ENCODE measurements at regions not wholly inside any gene's neighbourhood (a gene's known extent, or its start where the extent isn't known, plus 50 kb on each side); places are given as distances from the start of the nearest gene placed in this dataset.
"Not testable (repeated sequence)": the region's sequence is repeated elsewhere in the genome, so short reads cannot be mapped to it uniquely, and the experiment has no call there.

- Histone ChIP-seq H3K9ac (ENCODE audit: low read length) (no peak overlapping the region), H3K27ac (ENCODE audit: low read length) (no peak overlapping the region), H3K9me3 (ENCODE audit: control insufficient read depth, low read depth, low read length) (no peaks in the 10 kb centered on the region), H3K4me3 (ENCODE audit: low read length) (no peak overlapping the region), H3K27me3 (ENCODE audit: control insufficient read depth, insufficient read depth, low read length) (no peaks in the 10 kb centered on the region), H3K4me1 (ENCODE audit: control insufficient read depth, low read depth, low read length) (no peaks in the 10 kb centered on the region), H3K36me3 (ENCODE audit: control insufficient read depth, low read depth, low read length) (no peaks in the 10 kb centered on the region)
Measured at GRCh38 chr5:17089001-17089400, 128.4 kb upstream of the BASP1 start.

GRCh38 chr5:17089690-17090089, 127.7 kb upstream of the BASP1 start:
- H3K4me3 ChIP-seq (ENCODE audit: low read length) = no peak overlapping the region
- H3K9me3 ChIP-seq (ENCODE audit: control insufficient read depth, low read depth, low read length) = no peaks in the 10 kb centered on the region
- no peak overlapping the region for H3K9ac ChIP-seq (ENCODE audit: low read length)
- no peaks in the 10 kb centered on the region for H3K27me3 ChIP-seq (ENCODE audit: control insufficient read depth, insufficient read depth, low read length)
- H3K4me1 ChIP-seq (ENCODE audit: control insufficient read depth, low read depth, low read length) = no peaks in the 10 kb centered on the region
- H3K36me3 ChIP-seq (ENCODE audit: control insufficient read depth, low read depth, low read length) = no peaks in the 10 kb centered on the region
- no peak overlapping the region for H3K27ac ChIP-seq (ENCODE audit: low read length)

GRCh38 chr5:17090839-17091238, 126.6 kb upstream of the BASP1 start:
- no peaks in the 10 kb centered on the region for H3K36me3 ChIP-seq (ENCODE audit: control insufficient read depth, low read depth, low read length)
- H3K9me3 ChIP-seq (ENCODE audit: control insufficient read depth, low read depth, low read length) = no peaks in the 10 kb centered on the region
- H3K27ac ChIP-seq (ENCODE audit: low read length) = no peak overlapping the region
- no peak overlapping the region for H3K4me3 ChIP-seq (ENCODE audit: low read length)
- no peaks in the 10 kb centered on the region for H3K4me1 ChIP-seq (ENCODE audit: control insufficient read depth, low read depth, low read length)
- no peaks in the 10 kb centered on the region for H3K27me3 ChIP-seq (ENCODE audit: control insufficient read depth, insufficient read depth, low read length)
- H3K9ac ChIP-seq (ENCODE audit: low read length) = no peak overlapping the region

- H3K27me3 ChIP-seq (ENCODE audit: control insufficient read depth, insufficient read depth, low read length) = no peaks in the 10 kb centered on the region
- H3K36me3 ChIP-seq (ENCODE audit: control insufficient read depth, low read depth, low read length) = no peaks in the 10 kb centered on the region
- H3K9me3 ChIP-seq (ENCODE audit: control insufficient read depth, low read depth, low read length) = no peaks in the 10 kb centered on the region
- H3K9ac ChIP-seq (ENCODE audit: low read length) = no peak overlapping the region
- no peak overlapping the region for H3K4me3 ChIP-seq (ENCODE audit: low read length)
- peaks cover 8% of the 10 kb centered on the region for H3K4me1 ChIP-seq (ENCODE audit: control insufficient read depth, low read depth, low read length)
- H3K27ac ChIP-seq (ENCODE audit: low read length) = no peak overlapping the region
Measured at GRCh38 chr5:17094830-17095229, 122.6 kb upstream of the BASP1 start.

- no peaks in the 10 kb centered on the region for H3K36me3 ChIP-seq (ENCODE audit: control insufficient read depth, low read depth, low read length)
- H3K4me1 ChIP-seq (ENCODE audit: control insufficient read depth, low read depth, low read length) = peaks cover 8% of the 10 kb centered on the region
- H3K9me3 ChIP-seq (ENCODE audit: control insufficient read depth, low read depth, low read length) = no peaks in the 10 kb centered on the region
- no peaks in the 10 kb centered on the region for H3K27me3 ChIP-seq (ENCODE audit: control insufficient read depth, insufficient read depth, low read length)
- no peak overlapping the region for H3K4me3 ChIP-seq (ENCODE audit: low read length)
- H3K27ac ChIP-seq (ENCODE audit: low read length) = no peak overlapping the region
- H3K9ac ChIP-seq (ENCODE audit: low read length) = no peak overlapping the region
Measured at GRCh38 chr5:17096952-17097695, 120.3 kb upstream of the BASP1 start.

GRCh38 chr5:17099946-17100345, 117.5 kb upstream of the BASP1 start:
- Histone ChIP-seq H3K4me1 (ENCODE audit: control insufficient read depth, low read depth, low read length) (peaks cover 11% of the 10 kb centered on the region), H3K9me3 (ENCODE audit: control insufficient read depth, low read depth, low read length) (no peaks in the 10 kb centered on the region), H3K27me3 (ENCODE audit: control insufficient read depth, insufficient read depth, low read length) (no peaks in the 10 kb centered on the region)

GRCh38 chr5:17103461-17103860, 114.0 kb upstream of the BASP1 start:
- no peak overlapping the region for H3K27ac ChIP-seq (ENCODE audit: low read length)
- no peak overlapping the region for H3K4me3 ChIP-seq (ENCODE audit: low read length)
- H3K9ac ChIP-seq (ENCODE audit: low read length) = no peak overlapping the region
- H3K36me3 ChIP-seq (ENCODE audit: control insufficient read depth, low read depth, low read length) = no peaks in the 10 kb centered on the region
- H3K9me3 ChIP-seq (ENCODE audit: control insufficient read depth, low read depth, low read length) = no peaks in the 10 kb centered on the region
- no peaks in the 10 kb centered on the region for H3K27me3 ChIP-seq (ENCODE audit: control insufficient read depth, insufficient read depth, low read length)
- peaks cover 2% of the 10 kb centered on the region for H3K4me1 ChIP-seq (ENCODE audit: control insufficient read depth, low read depth, low read length)

More at GRCh38 chr5:17099946-17100345, 117.5 kb upstream of the BASP1 start:
- H3K4me3 ChIP-seq (ENCODE audit: low read length) = no peak overlapping the region
- H3K36me3 ChIP-seq (ENCODE audit: control insufficient read depth, low read depth, low read length) = no peaks in the 10 kb centered on the region
- H3K9ac ChIP-seq (ENCODE audit: low read length) = no peak overlapping the region
- no peak overlapping the region for H3K27ac ChIP-seq (ENCODE audit: low read length)

GRCh38 chr5:17105744-17106418, 111.5 kb upstream of the BASP1 start:
- Histone ChIP-seq H3K4me1 (ENCODE audit: control insufficient read depth, low read depth, low read length) (peaks cover 2% of the 10 kb centered on the region), H3K27ac (ENCODE audit: low read length) (no peak overlapping the region), H3K9me3 (ENCODE audit: control insufficient read depth, low read depth, low read length) (no peaks in the 10 kb centered on the region), H3K4me3 (ENCODE audit: low read length) (no peak overlapping the region), H3K36me3 (ENCODE audit: control insufficient read depth, low read depth, low read length) (no peaks in the 10 kb centered on the region), H3K27me3 (ENCODE audit: control insufficient read depth, insufficient read depth, low read length) (no peaks in the 10 kb centered on the region), H3K9ac (ENCODE audit: low read length) (no peak overlapping the region)

- no peaks in the 10 kb centered on the region for H3K27me3 ChIP-seq (ENCODE audit: control insufficient read depth, insufficient read depth, low read length)
- no peaks in the 10 kb centered on the region for H3K9me3 ChIP-seq (ENCODE audit: control insufficient read depth, low read depth, low read length)
- H3K9ac ChIP-seq (ENCODE audit: low read length) = no peak overlapping the region
- no peak overlapping the region for H3K4me3 ChIP-seq (ENCODE audit: low read length)
- peaks cover 2% of the 10 kb centered on the region for H3K4me1 ChIP-seq (ENCODE audit: control insufficient read depth, low read depth, low read length)
- H3K36me3 ChIP-seq (ENCODE audit: control insufficient read depth, low read depth, low read length) = no peaks in the 10 kb centered on the region
- H3K27ac ChIP-seq (ENCODE audit: low read length) = no peak overlapping the region
Measured at GRCh38 chr5:17106521-17106920, 110.9 kb upstream of the BASP1 start.

GRCh38 chr5:17112091-17112716, 105.2 kb upstream of the BASP1 start:
- H3K9ac ChIP-seq (ENCODE audit: low read length); H3K4me3 ChIP-seq (ENCODE audit: low read length); H3K9me3 ChIP-seq (ENCODE audit: control insufficient read depth, low read depth, low read length); H3K27ac ChIP-seq (ENCODE audit: low read length); H3K36me3 ChIP-seq (ENCODE audit: control insufficient read depth, low read depth, low read length); H3K27me3 ChIP-seq (ENCODE audit: control insufficient read depth, insufficient read depth, low read length): not testable (repeated sequence)
- H3K4me1 ChIP-seq (ENCODE audit: control insufficient read depth, low read depth, low read length) = peaks cover 12% of the 10 kb centered on the region

GRCh38 chr5:17113174-17113958, 104.1 kb upstream of the BASP1 start:
- Histone ChIP-seq H3K36me3 (ENCODE audit: control insufficient read depth, low read depth, low read length) (no peaks in the 10 kb centered on the region), H3K4me1 (ENCODE audit: control insufficient read depth, low read depth, low read length) (peaks cover 12% of the 10 kb centered on the region), H3K27ac (ENCODE audit: low read length) (no peak overlapping the region), H3K9me3 (ENCODE audit: control insufficient read depth, low read depth, low read length) (no peaks in the 10 kb centered on the region), H3K9ac (ENCODE audit: low read length) (no peak overlapping the region), H3K4me3 (ENCODE audit: low read length) (no peak overlapping the region), H3K27me3 (ENCODE audit: control insufficient read depth, insufficient read depth, low read length) (no peaks in the 10 kb centered on the region)

Data from iPS-18a (cell line).